Testis (tissue), 2 donors: ENCODE measurements at regions not wholly inside any gene's neighbourhood (a gene's known extent, or its start where the extent isn't known, plus 50 kb on each side); places are given as distances from the start of the nearest gene placed in this dataset.

ENCODE experiments used
- DNase-seq: peaks from one replicate; pipeline ENCODE4 v3.0.0-alpha.2; 2019
- H3K27ac ChIP-seq, 2 donors: fragments of 200-600 bp; sonication (generic); one replicate each; pipeline ENCODE4 v1.5.1; 2019
- H3K27me3 ChIP-seq: fragments of 200-600 bp; sonication (generic); one replicate; pipeline ENCODE4 v1.5.1; 2019
- H3K36me3 ChIP-seq: fragments of 200-600 bp; sonication (generic); one replicate; pipeline ENCODE4 v1.5.1; 2017; ENCODE audit warnings: low read depth; ENCODE audit errors: missing control alignments
- H3K4me1 ChIP-seq: fragments of 200-600 bp; sonication (generic); one replicate; pipeline ENCODE4 v1.5.1; 2019
- H3K4me3 ChIP-seq, 2 donors: fragments of 200-600 bp; sonication (generic); one replicate each; pipeline ENCODE4 v1.5.1; 2017 to 2019
- H3K9me3 ChIP-seq: fragments of 200-600 bp; sonication (generic); one replicate; pipeline ENCODE4 v1.5.1; 2017
- POLR2A ChIP-seq: fragments of 450-650 bp; IDR thresholded peaks from one replicate; pipeline ENCODE4 v1.6.1; 2017; ENCODE audit warnings: antibody characterized with exemption, mild to moderate bottlenecking, moderate library complexity
- WGBS, 2 donors: methylation state at CpG; one replicate each; pipeline ENCODE4 v1.1.5; 2018; 5-methylcytosine and 5-hydroxymethylcytosine counted together
- intact Hi-C: fragments of 100-400 bp; cut with DNase I; formaldehyde crosslinking; loops from one replicate; pipeline ENCODE4 v1.15.1; 2023; ENCODE audit warnings: low total_unique reads
- TF ChIP-seq, protein P1 (sequence below), 3 experiments: fragments of 450-650 bp in 2 of 3; fragments of 200-600 bp in 1 of 3; sonication (generic) in 1 of 3; IDR thresholded peaks; one replicate each; pipeline ENCODE4 v1.5.1; 2016 to 2019; ENCODE audit warnings: antibody characterized with exemption in 3 of 3, mild to moderate bottlenecking in 2 of 3, moderate library complexity in 1 of 3

GRCh38 chr18:73908323-73908722, 239.3 kb downstream of the FBXO15 start:
- TF ChIP-seq, protein P1, sequence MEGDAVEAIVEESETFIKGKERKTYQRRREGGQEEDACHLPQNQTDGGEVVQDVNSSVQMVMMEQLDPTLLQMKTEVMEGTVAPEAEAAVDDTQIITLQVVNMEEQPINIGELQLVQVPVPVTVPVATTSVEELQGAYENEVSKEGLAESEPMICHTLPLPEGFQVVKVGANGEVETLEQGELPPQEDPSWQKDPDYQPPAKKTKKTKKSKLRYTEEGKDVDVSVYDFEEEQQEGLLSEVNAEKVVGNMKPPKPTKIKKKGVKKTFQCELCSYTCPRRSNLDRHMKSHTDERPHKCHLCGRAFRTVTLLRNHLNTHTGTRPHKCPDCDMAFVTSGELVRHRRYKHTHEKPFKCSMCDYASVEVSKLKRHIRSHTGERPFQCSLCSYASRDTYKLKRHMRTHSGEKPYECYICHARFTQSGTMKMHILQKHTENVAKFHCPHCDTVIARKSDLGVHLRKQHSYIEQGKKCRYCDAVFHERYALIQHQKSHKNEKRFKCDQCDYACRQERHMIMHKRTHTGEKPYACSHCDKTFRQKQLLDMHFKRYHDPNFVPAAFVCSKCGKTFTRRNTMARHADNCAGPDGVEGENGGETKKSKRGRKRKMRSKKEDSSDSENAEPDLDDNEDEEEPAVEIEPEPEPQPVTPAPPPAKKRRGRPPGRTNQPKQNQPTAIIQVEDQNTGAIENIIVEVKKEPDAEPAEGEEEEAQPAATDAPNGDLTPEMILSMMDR (IDR thresholded peaks at IDR 0.05), result no peak
- TF ChIP-seq POLR2A, result no peak
- 41 to 42% methylated on average over 5 of the region's 5 CpGs for whole genome bisulfite sequencing, 2 donors
- Histone ChIP-seq H3K4me1 (no peaks in the 10 kb centered on the region), H3K27ac (no peak overlapping the region), H3K27me3 (no peaks in the 10 kb centered on the region), H3K4me3 (no peak overlapping the region), H3K9me3 (no peaks in the 10 kb centered on the region), H3K36me3 (no peaks in the 10 kb centered on the region)
- DNase-seq, result peak; percentile 38
- intact Hi-C loops, result no loop called here

DNA sequence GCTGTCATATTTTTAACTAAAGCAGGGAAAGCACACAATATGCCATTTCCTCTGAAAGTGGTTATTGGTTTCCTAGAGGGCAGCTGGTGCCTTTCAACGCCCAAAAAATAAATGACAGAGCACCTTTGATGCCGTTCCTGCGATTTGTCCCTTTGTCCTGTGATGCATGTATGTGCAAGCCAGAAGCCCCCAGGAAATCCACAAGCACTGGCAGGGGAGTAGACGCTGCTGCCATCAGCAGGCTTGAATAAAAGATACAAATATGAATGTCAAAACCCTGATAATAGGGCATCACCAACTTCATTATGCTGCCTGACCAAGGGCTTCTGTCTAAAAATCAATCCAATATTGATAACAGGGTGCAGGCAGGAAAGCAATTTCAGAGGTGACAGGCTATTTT, 246.1 kb downstream of the FBXO15 start:
- WGBS, 2 donors, result 64 to 66% methylated on average over 4 of the region's 4 CpGs
- Histone ChIP-seq H3K27me3 (no peaks in the 10 kb centered on the region), H3K9me3 (no peaks in the 10 kb centered on the region), H3K36me3 (no peaks in the 10 kb centered on the region), H3K4me3 (no peak overlapping the region), H3K27ac (no peak overlapping the region), H3K4me1 (no peaks in the 10 kb centered on the region)
- TF ChIP-seq POLR2A, result no peak
- TF ChIP-seq, protein P1 (IDR thresholded peaks at IDR 0.05), result no peak
- intact Hi-C loops, result no loop called here
- DNase-seq, result no peak

- 56 to 68% methylated on average over 9 of the region's 9 CpGs for WGBS, 2 donors
- no peak for DNase-seq
- Histone ChIP-seq H3K27me3 (no peaks in the 10 kb centered on the region), H3K4me1 (no peaks in the 10 kb centered on the region), H3K4me3 (no peak overlapping the region), H3K9me3 (no peaks in the 10 kb centered on the region), H3K36me3 (no peaks in the 10 kb centered on the region), H3K27ac (no peak overlapping the region)
- intact Hi-C loops, result no loop called here
- no peak for TF ChIP-seq POLR2A
- TF ChIP-seq, protein P1 (IDR thresholded peaks at IDR 0.05), result no peak
Measured at GRCh38 chr18:73901151-73901550, 246.5 kb downstream of the FBXO15 start.

GRCh38 chr18:73900106-73900835, 247.4 kb downstream of the FBXO15 start:
- Histone ChIP-seq H3K4me3 (no peak overlapping the region), H3K4me1 (no peaks in the 10 kb centered on the region), H3K9me3 (no peaks in the 10 kb centered on the region), H3K27ac (no peak overlapping the region), H3K27me3 (no peaks in the 10 kb centered on the region), H3K36me3 (no peaks in the 10 kb centered on the region)
- no peak for DNase-seq
- 70 to 76% methylated on average over 7 of the region's 7 CpGs for WGBS, 2 donors
- intact Hi-C loops, result no loop called here
- TF ChIP-seq, protein P1 (IDR thresholded peaks at IDR 0.05), result no peak

- 63 to 70% methylated on average over 1 of the region's 1 CpG for WGBS, 2 donors
- Histone ChIP-seq H3K36me3 (no peaks in the 10 kb centered on the region), H3K27ac (no peak overlapping the region), H3K9me3 (no peaks in the 10 kb centered on the region), H3K4me3 (no peak overlapping the region), H3K27me3 (no peaks in the 10 kb centered on the region), H3K4me1 (no peaks in the 10 kb centered on the region)
- DNase-seq, result no peak
- TF ChIP-seq POLR2A, result no peak
- TF ChIP-seq, protein P1 (IDR thresholded peaks at IDR 0.05), result no peak
- intact Hi-C loops, result no loop called here
Measured at GRCh38 chr18:73897517-73897916, 250.1 kb downstream of the FBXO15 start.
